Adrenal gland (tissue), 5 donors: ENCODE measurements at regions not wholly inside any gene's neighbourhood (a gene's known extent, or its start where the extent isn't known, plus 50 kb on each side); places are given as distances from the start of the nearest gene placed in this dataset.

Experiments used
- CTCF ChIP-seq, 6 experiments: fragments of 450-650 bp in 4 of 6; fragments of 200-600 bp in 2 of 6; sonication (generic) in 1 of 6; IDR thresholded peaks; 1 replicate in 5 of 6; 2 replicates in 1 of 6; pipeline versions ENCODE4 v1.5.1 to v1.8.0; 2016 to 2021; ENCODE audit warnings: antibody characterized with exemption in 6 of 6, mild to moderate bottlenecking in 2 of 6, moderate library complexity in 1 of 6
- POLR2A ChIP-seq, 2 donors: fragments of 450-650 bp; IDR thresholded peaks; one replicate each; pipeline ENCODE4 v1.6.1; 2017; ENCODE audit warnings: antibody characterized with exemption in 2 of 2, mild to moderate bottlenecking in 2 of 2, moderate library complexity in 1 of 2
- donor health status: DM: no; HTN: no; CAD: no.

- TF ChIP-seq CTCF (IDR thresholded peaks at IDR 0.05) (no peak), POLR2A (IDR thresholded peaks at IDR 0.05) (no peak)
These were observed 454.1 kb upstream of the SALL3 start for GRCh38 chr18:78525366-78526111.
